Neural progenitor cell (in vitro differentiated cells): ENCODE measurements at regions not wholly inside any gene's neighbourhood (a gene's known extent, or its start where the extent isn't known, plus 50 kb on each side); places are given as distances from the start of the nearest gene placed in this dataset.

Experiments
- DNase-seq: peaks from one replicate; pipeline ENCODE4 v3.0.0-alpha.2; 2016; ENCODE audit warnings: low spot score
- H2AFZ ChIP-seq: fragments of 200-600 bp; sonication (generic); replicated peaks from 2 replicates; pipeline ENCODE4 v1.6.1; 2016; ENCODE audit warnings: antibody characterized with exemption
- H3F3A ChIP-seq: fragments of 200-600 bp; sonication (generic); 2 replicates; pipeline ENCODE4 v1.6.1; 2016; ENCODE audit warnings: antibody characterized with exemption, low read depth
- H3K27ac ChIP-seq: fragments of 200-600 bp; sonication (generic); 2 replicates; pipeline ENCODE4 v1.5.1; 2016; ENCODE audit warnings: mild to moderate bottlenecking
- H3K27me3 ChIP-seq: fragments of 200-600 bp; sonication (generic); 2 replicates; pipeline ENCODE4 v1.6.1; 2016; ENCODE audit warnings: mild to moderate bottlenecking, moderate library complexity
- H3K36me3 ChIP-seq: fragments of 200-600 bp; sonication (generic); 2 replicates; pipeline ENCODE4 v1.5.1; 2016
- H3K4me1 ChIP-seq: fragments of 200-600 bp; sonication (generic); 2 replicates; pipeline ENCODE4 v1.6.1; 2016; ENCODE audit warnings: mixed run types
- H3K4me2 ChIP-seq: fragments of 200-600 bp; sonication (generic); 2 replicates; pipeline ENCODE4 v1.6.1; 2016
- H3K4me3 ChIP-seq: fragments of 200-600 bp; sonication (generic); 2 replicates; pipeline ENCODE4 v1.5.1; 2016
- H3K79me2 ChIP-seq: fragments of 200-600 bp; sonication (generic); 2 replicates; pipeline ENCODE4 v1.6.1; 2016; ENCODE audit warnings: low read depth
- H3K9ac ChIP-seq: fragments of 200-600 bp; sonication (generic); 2 replicates; pipeline ENCODE4 v1.6.1; 2016
- H3K9me3 ChIP-seq: fragments of 200-600 bp; sonication (generic); 2 replicates; pipeline ENCODE4 v1.5.1; 2016; ENCODE audit warnings: low read depth
- H4K20me1 ChIP-seq: fragments of 200-600 bp; sonication (generic); 2 replicates; pipeline ENCODE4 v1.6.1; 2016; ENCODE audit warnings: low read depth
- H3K27ac Mint-ChIP-seq: 3 replicates; pipeline ENCODE4 v1.8.0; 2021; ENCODE audit warnings: mixed read lengths
- H3K27me3 Mint-ChIP-seq: 2 replicates; pipeline ENCODE4 v1.8.0; 2022; ENCODE audit warnings: low read depth, mild to moderate bottlenecking, inconsistent platforms, moderate library complexity, mixed read lengths; ENCODE audit not compliant: insufficient read depth
- H3K36me3 Mint-ChIP-seq: 3 replicates; pipeline ENCODE4 v1.8.0; 2021; ENCODE audit warnings: mixed read lengths
- H3K4me1 Mint-ChIP-seq: 3 replicates; pipeline ENCODE4 v1.8.0; 2021; ENCODE audit warnings: mixed read lengths
- H3K4me3 Mint-ChIP-seq: 3 replicates; pipeline ENCODE4 v1.8.0; 2021; ENCODE audit warnings: mild to moderate bottlenecking, moderate library complexity, mixed read lengths
- H3K9me3 Mint-ChIP-seq: 3 replicates; pipeline ENCODE4 v1.8.0; 2020; ENCODE audit warnings: mixed read lengths
- CTCF ChIP-seq: fragments of 200-600 bp; sonication (generic); IDR thresholded peaks from 2 replicates; pipeline ENCODE4 v1.5.1; 2017; ENCODE audit warnings: antibody characterized with exemption, mild to moderate bottlenecking
- EZH2 ChIP-seq: fragments of 200-600 bp; sonication (generic); IDR thresholded peaks from 2 replicates; pipeline ENCODE4 v1.6.1; 2017; ENCODE audit warnings: antibody characterized with exemption, mild to moderate bottlenecking, moderate library complexity
- EZH2phosphoT487 ChIP-seq: fragments of 200-600 bp; sonication (generic); IDR thresholded peaks from 2 replicates; pipeline ENCODE4 v1.6.1; 2017; ENCODE audit warnings: antibody characterized with exemption

DNA sequence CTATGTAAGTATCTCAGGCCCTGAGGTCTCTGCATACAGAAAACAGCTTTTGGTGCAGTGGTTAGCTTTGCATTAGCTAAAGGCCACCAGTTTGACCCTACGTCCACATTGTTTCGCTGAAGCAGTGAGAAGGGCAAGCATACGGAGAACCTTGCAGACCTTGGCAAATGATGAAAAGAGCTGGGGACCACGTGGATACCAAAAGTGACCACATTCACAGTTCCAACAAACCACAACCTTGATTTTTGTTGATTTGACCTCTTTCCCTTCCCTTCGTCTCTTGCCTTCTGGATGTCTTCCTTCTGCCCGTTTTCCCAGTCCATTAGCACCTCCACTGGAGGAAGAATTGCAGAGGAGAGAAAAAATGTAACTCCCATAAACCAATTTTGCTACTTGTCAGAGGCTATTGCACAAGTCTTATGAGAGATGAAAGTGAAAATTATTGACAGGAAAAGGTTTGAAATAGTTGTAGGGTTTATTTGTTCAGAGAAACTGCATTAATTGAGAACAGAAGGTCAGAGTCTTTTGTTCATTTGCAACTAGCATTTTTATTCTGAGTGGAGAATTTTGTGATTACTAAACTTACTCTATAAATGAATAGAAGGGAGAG is 293.9 kb upstream of the HTR2A start:
- H3K9me3 Mint-ChIP-seq, result no peaks in the 10 kb centered on the region
- peaks cover 2% of the 10 kb centered on the region for H3K27me3 Mint-ChIP-seq
- no peak for TF ChIP-seq CTCF
- TF ChIP-seq EZH2phosphoT487, result no peak
- no peak for TF ChIP-seq EZH2
- H3K9ac ChIP-seq, result no peak overlapping the region
- no peaks in the 10 kb centered on the region for H3F3A ChIP-seq
- no peak overlapping the region for H3K27ac ChIP-seq
- H3K27me3 ChIP-seq, result no peaks in the 10 kb centered on the region
- DNase-seq, result no peak
- H3K4me1 Mint-ChIP-seq, result no peaks in the 10 kb centered on the region
- H3K36me3 ChIP-seq, result no peaks in the 10 kb centered on the region
- H4K20me1 ChIP-seq, result no peaks in the 10 kb centered on the region
- no peaks in the 10 kb centered on the region for H3K36me3 Mint-ChIP-seq
- H3K4me3 Mint-ChIP-seq, result no peak overlapping the region
- no peaks in the 10 kb centered on the region for H3K4me1 ChIP-seq
- no peak overlapping the region for H3K27ac Mint-ChIP-seq
- no peak overlapping the region for H3K4me3 ChIP-seq
- no peaks in the 10 kb centered on the region for H3K9me3 ChIP-seq
- H3K79me2 ChIP-seq, result no peaks in the 10 kb centered on the region
- H2AFZ ChIP-seq, result no peak overlapping the region
- H3K4me2 ChIP-seq, result no peak overlapping the region

DNA sequence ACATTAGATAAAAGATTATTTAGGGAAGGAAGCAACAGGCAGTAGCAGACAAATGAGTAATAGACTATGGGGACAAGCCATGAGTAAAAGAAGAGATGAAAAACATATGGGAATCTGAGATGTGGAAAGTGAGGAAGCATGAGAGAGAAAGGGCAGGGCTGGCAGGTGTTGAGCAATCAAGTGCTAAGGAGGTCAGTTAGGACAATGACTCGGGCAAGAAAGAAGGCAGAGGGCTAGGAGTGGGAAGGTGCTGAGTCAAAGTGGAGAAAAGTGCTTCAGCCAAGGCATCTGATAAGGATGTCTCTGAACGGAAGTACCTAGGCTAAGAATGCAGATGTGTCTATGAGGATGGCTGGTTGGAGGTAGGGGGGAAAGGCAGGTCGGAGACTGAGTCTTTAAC is 291.9 kb upstream of the HTR2A start:
- Histone ChIP-seq H3K9me3 (no peaks in the 10 kb centered on the region), H4K20me1 (no peaks in the 10 kb centered on the region), H3K79me2 (no peaks in the 10 kb centered on the region), H3K9ac (no peak overlapping the region), H3K27me3 (no peaks in the 10 kb centered on the region), H3K27ac (no peak overlapping the region), H3K4me1 (no peaks in the 10 kb centered on the region), H3K4me2 (no peak overlapping the region), H3K4me3 (no peak overlapping the region), H3K36me3 (no peaks in the 10 kb centered on the region), H2AFZ (no peak overlapping the region), H3F3A (no peaks in the 10 kb centered on the region)
- H3K36me3 Mint-ChIP-seq, result no peaks in the 10 kb centered on the region
- TF ChIP-seq CTCF (no peak), EZH2 (no peak)
- H3K27ac Mint-ChIP-seq, result no peak overlapping the region
- H3K9me3 Mint-ChIP-seq, result no peaks in the 10 kb centered on the region
- no peak overlapping the region for H3K4me3 Mint-ChIP-seq
- no peak for DNase-seq
- H3K27me3 Mint-ChIP-seq, result peaks cover 2% of the 10 kb centered on the region
- H3K4me1 Mint-ChIP-seq, result peaks cover 2% of the 10 kb centered on the region

- H3K4me3 Mint-ChIP-seq, result no peak overlapping the region
- Histone ChIP-seq H3K27me3 (no peaks in the 10 kb centered on the region), H4K20me1 (no peaks in the 10 kb centered on the region), H3K9me3 (no peaks in the 10 kb centered on the region), H3K36me3 (no peaks in the 10 kb centered on the region), H3K4me1 (no peaks in the 10 kb centered on the region), H3K4me3 (no peak overlapping the region), H3F3A (no peaks in the 10 kb centered on the region), H2AFZ (no peak overlapping the region), H3K27ac (no peak overlapping the region), H3K9ac (no peak overlapping the region), H3K79me2 (no peaks in the 10 kb centered on the region), H3K4me2 (no peak overlapping the region)
- DNase-seq, result no peak
- TF ChIP-seq CTCF (no peak), EZH2phosphoT487 (no peak), EZH2 (no peak)
- H3K27ac Mint-ChIP-seq, result no peak overlapping the region
- H3K9me3 Mint-ChIP-seq, result no peaks in the 10 kb centered on the region
- peaks cover 3% of the 10 kb centered on the region for H3K4me1 Mint-ChIP-seq
- peaks cover 2% of the 10 kb centered on the region for H3K27me3 Mint-ChIP-seq
- no peaks in the 10 kb centered on the region for H3K36me3 Mint-ChIP-seq
These were observed 289.6 kb upstream of the HTR2A start for GRCh38 chr13:47186471-47186870.
